Muscle layer of duodenum (tissue), 2 donors: ENCODE measurements at regions not wholly inside any gene's neighbourhood (a gene's known extent, or its start where the extent isn't known, plus 50 kb on each side); places are given as distances from the start of the nearest gene placed in this dataset.
"Not testable (repeated sequence)": the region's sequence is repeated elsewhere in the genome, so short reads cannot be mapped to it uniquely, and the experiment has no call there.

Experiments used
- H3K27ac ChIP-seq: one replicate; pipeline ENCODE4 v1.7.0; 2013; ENCODE audit warnings: mild to moderate bottlenecking, low read length
- H3K27me3 ChIP-seq: one replicate; pipeline ENCODE4 v1.7.0; 2013; ENCODE audit warnings: low read depth, mild to moderate bottlenecking, control low read depth, low read length
- H3K36me3 ChIP-seq, 2 donors: one replicate each; pipeline ENCODE4 v1.7.0; 2013; ENCODE audit warnings: low read length in 2 of 2, control low read depth in 1 of 2, mild to moderate bottlenecking in 1 of 2; ENCODE audit not compliant: insufficient read depth in 2 of 2, control insufficient read depth in 1 of 2
- H3K4me1 ChIP-seq, 2 donors: one replicate each; pipeline ENCODE4 v1.7.0; 2013; ENCODE audit warnings: low read length in 2 of 2, mild to moderate bottlenecking in 2 of 2, control low read depth in 1 of 2, moderate library complexity in 1 of 2; ENCODE audit not compliant: insufficient read depth in 2 of 2, control insufficient read depth in 1 of 2
- H3K4me3 ChIP-seq, 2 donors: one replicate each; pipeline ENCODE4 v1.7.0; 2013; ENCODE audit warnings: low read length in 2 of 2, low read depth in 1 of 2, mild to moderate bottlenecking in 1 of 2
- H3K9me3 ChIP-seq, 2 donors: one replicate each; pipeline ENCODE4 v1.7.0; 2013; ENCODE audit warnings: low read length in 2 of 2, control low read depth in 1 of 2, mild to moderate bottlenecking in 1 of 2; ENCODE audit not compliant: control insufficient read depth in 1 of 2
- donor health status: healthy.

GRCh38 chr9:97220396-97220795 is 87.1 kb upstream of the CCDC180 start:
- H3K27ac ChIP-seq, H3K9me3 ChIP-seq, H3K4me3 ChIP-seq, H3K36me3 ChIP-seq: not testable (repeated sequence)
- Histone ChIP-seq H3K4me1 (peaks cover 0 to 15% of the 10 kb centered on the region in 2 donors), H3K27me3 (peaks cover 30% of the 10 kb centered on the region)

DNA sequence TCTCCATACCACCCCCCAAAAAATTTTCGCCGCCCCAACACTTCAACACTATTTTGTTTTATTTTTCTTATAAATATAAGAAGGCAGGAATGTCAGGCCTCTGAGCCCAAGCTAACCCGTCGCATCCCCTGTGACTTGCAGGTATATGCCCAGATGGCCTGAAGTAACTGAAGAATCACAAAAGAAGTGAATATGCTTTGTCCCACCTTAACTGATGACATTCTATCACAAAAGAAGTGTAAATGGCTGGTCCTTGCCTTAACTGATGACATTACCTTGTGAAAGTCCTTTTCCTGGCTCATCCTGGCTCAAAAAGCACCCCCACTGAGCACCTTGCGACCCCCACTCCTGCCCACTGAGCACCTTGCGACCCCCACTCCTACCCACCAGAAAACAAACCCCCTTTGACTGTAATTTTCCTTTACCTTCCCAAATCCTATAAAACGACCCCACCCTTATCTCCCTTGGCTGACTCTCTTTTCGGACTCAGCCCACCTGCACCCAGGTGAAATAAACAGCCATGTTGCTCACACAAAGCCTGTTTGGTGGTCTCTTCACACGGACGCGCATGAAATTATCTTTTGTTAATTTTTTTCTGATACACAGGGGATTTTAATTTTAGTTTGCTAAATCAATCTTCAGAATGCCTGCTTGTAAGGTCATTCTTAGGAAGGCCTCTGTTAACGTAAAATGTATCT is 87.9 kb upstream of the CCDC180 start:
- Histone ChIP-seq H3K4me1 (peaks cover 0 to 15% of the 10 kb centered on the region in 2 donors), H3K27me3 (peaks cover 30% of the 10 kb centered on the region)
- not testable (repeated sequence) for H3K36me3 ChIP-seq, H3K4me3 ChIP-seq, H3K27ac ChIP-seq, H3K9me3 ChIP-seq

- H3K27me3 ChIP-seq, H3K4me3 ChIP-seq, H3K9me3 ChIP-seq, H3K36me3 ChIP-seq, H3K27ac ChIP-seq, H3K4me1 ChIP-seq: not testable (repeated sequence)
Observed at GRCh38 chr9:97215127-97215526, 92.3 kb upstream of the CCDC180 start.

DNA sequence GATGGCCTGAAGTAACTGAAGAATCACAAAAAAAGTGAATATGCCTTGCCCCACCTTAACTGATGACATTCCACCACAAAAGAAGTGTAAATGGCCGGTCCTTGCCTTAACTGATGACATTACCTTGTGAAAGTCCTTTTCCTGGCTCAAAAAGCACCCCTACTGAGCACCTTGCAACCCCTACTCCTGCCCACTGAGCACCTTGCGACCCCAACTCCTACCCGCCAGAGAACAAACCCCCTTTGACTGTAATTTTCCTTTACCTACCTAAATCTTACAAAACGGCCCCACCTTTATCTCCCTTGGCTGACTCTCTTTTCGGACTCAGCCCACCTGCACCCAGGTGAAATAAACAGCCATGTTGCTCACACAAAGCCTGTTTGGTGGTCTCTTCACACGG is 92.9 kb upstream of the CCDC180 start:
- H3K4me1 ChIP-seq, H3K27ac ChIP-seq, H3K27me3 ChIP-seq, H3K9me3 ChIP-seq, H3K4me3 ChIP-seq, H3K36me3 ChIP-seq: not testable (repeated sequence)

GRCh38 chr9:97199683-97200082 is 107.8 kb upstream of the CCDC180 start:
- not testable (repeated sequence) for H3K4me1 ChIP-seq, H3K36me3 ChIP-seq, H3K4me3 ChIP-seq, H3K9me3 ChIP-seq, H3K27ac ChIP-seq, H3K27me3 ChIP-seq

- not testable (repeated sequence) for H3K27me3 ChIP-seq, H3K4me1 ChIP-seq, H3K27ac ChIP-seq, H3K9me3 ChIP-seq, H3K4me3 ChIP-seq, H3K36me3 ChIP-seq
Observed at GRCh38 chr9:97193767-97194166, 113.7 kb upstream of the CCDC180 start.

GRCh38 chr9:97188545-97188944 is 118.9 kb upstream of the CCDC180 start:
- Histone ChIP-seq H3K27me3 (no peaks in the 10 kb centered on the region), H3K27ac (no peak overlapping the region)

DNA sequence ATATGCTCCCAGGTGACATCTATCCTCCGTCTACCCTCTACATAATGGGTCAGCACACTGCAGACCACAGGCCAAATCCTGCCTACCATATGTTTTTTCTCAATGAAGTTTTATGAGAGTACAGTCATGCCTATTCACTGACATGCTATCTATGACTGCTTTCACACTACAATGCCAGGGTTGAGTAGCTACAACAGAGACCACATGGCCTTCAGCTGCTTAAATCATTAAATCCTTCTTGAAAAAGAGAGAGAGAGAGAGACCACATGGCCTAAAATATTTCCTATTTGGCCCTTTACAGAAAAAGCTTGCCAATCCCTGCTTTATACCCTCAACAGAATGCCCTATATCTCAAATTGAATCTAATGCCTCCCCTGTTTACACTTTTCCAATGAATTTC is 119.8 kb upstream of the CCDC180 start:
- H3K36me3 ChIP-seq, H3K4me1 ChIP-seq, H3K9me3 ChIP-seq, H3K27ac ChIP-seq, H3K4me3 ChIP-seq, H3K27me3 ChIP-seq: not testable (repeated sequence)

More at GRCh38 chr9:97188545-97188944, 118.9 kb upstream of the CCDC180 start:
- H3K9me3 ChIP-seq = no peaks in the 10 kb centered on the region
- no peaks in the 10 kb centered on the region for H3K36me3 ChIP-seq
- H3K4me3 ChIP-seq = no peak overlapping the region
- H3K4me1 ChIP-seq = no peaks in the 10 kb centered on the region

- Histone ChIP-seq H3K27me3 (no peaks in the 10 kb centered on the region), H3K4me1 (no peaks in the 10 kb centered on the region), H3K9me3 (no peaks in the 10 kb centered on the region), H3K36me3 (no peaks in the 10 kb centered on the region), H3K4me3 (no peak overlapping the region), H3K27ac (no peak overlapping the region)
Observed at GRCh38 chr9:97186493-97186892, 121.0 kb upstream of the CCDC180 start.

DNA sequence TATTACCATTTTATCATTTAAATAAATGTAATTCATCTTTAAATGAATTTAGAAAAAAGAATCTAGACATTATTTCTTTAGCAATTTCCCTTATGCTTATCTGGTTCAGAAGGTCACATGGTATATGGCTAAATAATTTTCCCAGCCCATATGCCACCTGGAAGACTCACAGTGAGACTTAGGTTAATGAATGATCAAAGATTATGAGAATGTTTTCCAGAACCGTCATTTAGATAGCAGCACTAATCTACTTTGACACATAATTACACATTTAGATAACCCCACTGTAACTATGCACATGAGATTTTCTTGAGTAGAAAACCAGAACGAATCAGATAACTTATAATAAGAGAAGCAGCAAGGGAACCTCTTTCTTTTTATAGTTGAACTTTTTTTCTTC is 124.9 kb upstream of the CCDC180 start:
- not testable (repeated sequence) for H3K9me3 ChIP-seq, H3K27ac ChIP-seq, H3K27me3 ChIP-seq, H3K4me1 ChIP-seq, H3K36me3 ChIP-seq, H3K4me3 ChIP-seq

DNA sequence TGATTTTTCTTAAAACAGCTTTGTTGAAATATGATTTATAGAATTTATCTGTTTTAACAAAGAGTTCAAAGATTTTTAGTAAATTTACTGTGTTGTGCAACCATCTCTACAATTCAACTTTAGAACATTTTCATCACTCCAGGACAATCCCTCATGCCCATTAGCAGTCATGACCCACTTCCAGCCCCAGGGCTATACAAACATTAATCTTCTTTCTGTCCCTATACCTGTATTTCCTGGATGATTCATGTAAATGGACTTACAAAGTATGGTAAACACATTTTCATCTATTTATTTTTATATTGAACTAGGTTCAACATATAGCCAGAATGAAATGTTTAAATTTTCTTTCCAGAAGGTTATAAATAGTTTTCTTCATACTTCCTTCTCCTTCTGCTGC is 127.8 kb upstream of the CCDC180 start:
- Histone ChIP-seq H3K27me3 (no peaks in the 10 kb centered on the region), H3K4me1 (no peaks in the 10 kb centered on the region), H3K27ac (no peak overlapping the region), H3K9me3 (no peaks in the 10 kb centered on the region), H3K36me3 (no peaks in the 10 kb centered on the region), H3K4me3 (no peak overlapping the region)

DNA sequence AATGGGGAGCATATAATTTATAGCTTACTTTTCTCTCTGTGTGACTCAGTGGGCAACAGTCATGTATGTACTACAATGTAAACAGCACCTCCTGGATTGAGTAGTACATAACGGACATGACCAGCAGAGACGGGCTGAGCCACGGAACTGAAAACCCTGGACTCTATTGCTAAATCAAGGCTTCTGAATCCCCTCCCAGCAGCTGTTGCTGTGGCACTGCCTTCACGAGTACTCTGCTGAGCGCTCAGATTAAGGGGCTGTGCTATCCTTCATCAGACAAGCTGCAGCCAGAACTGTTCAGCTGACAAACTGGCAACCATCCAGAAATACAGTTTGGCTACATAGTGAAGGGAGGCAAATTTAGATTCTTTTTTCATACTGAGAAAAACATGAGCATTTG is 131.3 kb upstream of the CCDC180 start:
- H3K4me1 ChIP-seq = no peaks in the 10 kb centered on the region
- H3K36me3 ChIP-seq = no peaks in the 10 kb centered on the region
- no peak overlapping the region for H3K27ac ChIP-seq
- H3K9me3 ChIP-seq = no peaks in the 10 kb centered on the region
- H3K4me3 ChIP-seq = no peak overlapping the region
- H3K27me3 ChIP-seq = no peaks in the 10 kb centered on the region
